ENCODE measurements at regions not wholly inside any gene's neighbourhood (a gene's known extent, or its start where the extent isn't known, plus 50 kb on each side); places are given as distances from the start of the nearest gene placed in this dataset.

DNA sequence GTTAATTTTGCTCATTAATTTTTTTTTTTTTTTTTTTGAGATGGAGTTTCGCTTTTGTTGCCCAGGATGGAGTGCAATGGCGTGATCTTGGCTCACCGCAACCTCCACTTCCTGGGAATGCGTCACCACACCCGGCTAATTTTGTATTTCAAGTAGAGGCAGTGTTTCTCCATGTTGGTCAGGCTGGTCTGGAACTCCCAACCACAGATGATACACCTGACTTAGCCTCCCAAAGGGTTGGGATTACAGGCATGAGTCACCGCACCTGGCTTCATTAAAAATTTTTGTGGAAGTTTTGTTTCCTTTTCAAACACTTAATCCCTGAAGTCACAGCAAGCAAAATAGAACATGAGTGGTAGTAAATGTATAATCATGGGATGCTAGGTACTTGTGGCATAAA is 857.2 kb upstream of the PHF14 start:
- TF ChIP-seq, protein P1, sequence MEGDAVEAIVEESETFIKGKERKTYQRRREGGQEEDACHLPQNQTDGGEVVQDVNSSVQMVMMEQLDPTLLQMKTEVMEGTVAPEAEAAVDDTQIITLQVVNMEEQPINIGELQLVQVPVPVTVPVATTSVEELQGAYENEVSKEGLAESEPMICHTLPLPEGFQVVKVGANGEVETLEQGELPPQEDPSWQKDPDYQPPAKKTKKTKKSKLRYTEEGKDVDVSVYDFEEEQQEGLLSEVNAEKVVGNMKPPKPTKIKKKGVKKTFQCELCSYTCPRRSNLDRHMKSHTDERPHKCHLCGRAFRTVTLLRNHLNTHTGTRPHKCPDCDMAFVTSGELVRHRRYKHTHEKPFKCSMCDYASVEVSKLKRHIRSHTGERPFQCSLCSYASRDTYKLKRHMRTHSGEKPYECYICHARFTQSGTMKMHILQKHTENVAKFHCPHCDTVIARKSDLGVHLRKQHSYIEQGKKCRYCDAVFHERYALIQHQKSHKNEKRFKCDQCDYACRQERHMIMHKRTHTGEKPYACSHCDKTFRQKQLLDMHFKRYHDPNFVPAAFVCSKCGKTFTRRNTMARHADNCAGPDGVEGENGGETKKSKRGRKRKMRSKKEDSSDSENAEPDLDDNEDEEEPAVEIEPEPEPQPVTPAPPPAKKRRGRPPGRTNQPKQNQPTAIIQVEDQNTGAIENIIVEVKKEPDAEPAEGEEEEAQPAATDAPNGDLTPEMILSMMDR (IDR thresholded peaks at IDR 0.05): no peak
- no peak for TF ChIP-seq POLR2A (IDR thresholded peaks at IDR 0.05)
